ENCODE measurements at regions not wholly inside any gene's neighbourhood (a gene's known extent, or its start where the extent isn't known, plus 50 kb on each side); places are given as distances from the start of the nearest gene placed in this dataset.

GRCh38 chr1:117678246-117678977 is 72.6 kb downstream of the TENT5C start:
- no peak overlapping the region for H3K4me3 ChIP-seq (ENCODE audit: low read length)
- ChIA-PET POLR2A (no interaction called here), CTCF (no interaction called here)
- no peak overlapping the region for H3K27ac ChIP-seq (ENCODE audit: low read depth in 1 of 2, low read length in 2 of 2)
- Mint-ChIP-seq H3K4me1 (ENCODE audit: low read depth) (peaks cover 7% of the 10 kb centered on the region), H3K9me3 (no peaks in the 10 kb centered on the region), H3K36me3 (ENCODE audit: low read depth) (no peaks in the 10 kb centered on the region), H3K27me3 (no peaks in the 10 kb centered on the region), H3K27ac (no peak overlapping the region), H3K4me3 (no peak overlapping the region)
- H3K4me1 ChIP-seq (ENCODE audit: insufficient read depth, low read length) = peaks cover 8% of the 10 kb centered on the region
- H3K36me3 ChIP-seq (ENCODE audit: insufficient read depth, low read length) = no peaks in the 10 kb centered on the region
- TF ChIP-seq, protein P1, sequence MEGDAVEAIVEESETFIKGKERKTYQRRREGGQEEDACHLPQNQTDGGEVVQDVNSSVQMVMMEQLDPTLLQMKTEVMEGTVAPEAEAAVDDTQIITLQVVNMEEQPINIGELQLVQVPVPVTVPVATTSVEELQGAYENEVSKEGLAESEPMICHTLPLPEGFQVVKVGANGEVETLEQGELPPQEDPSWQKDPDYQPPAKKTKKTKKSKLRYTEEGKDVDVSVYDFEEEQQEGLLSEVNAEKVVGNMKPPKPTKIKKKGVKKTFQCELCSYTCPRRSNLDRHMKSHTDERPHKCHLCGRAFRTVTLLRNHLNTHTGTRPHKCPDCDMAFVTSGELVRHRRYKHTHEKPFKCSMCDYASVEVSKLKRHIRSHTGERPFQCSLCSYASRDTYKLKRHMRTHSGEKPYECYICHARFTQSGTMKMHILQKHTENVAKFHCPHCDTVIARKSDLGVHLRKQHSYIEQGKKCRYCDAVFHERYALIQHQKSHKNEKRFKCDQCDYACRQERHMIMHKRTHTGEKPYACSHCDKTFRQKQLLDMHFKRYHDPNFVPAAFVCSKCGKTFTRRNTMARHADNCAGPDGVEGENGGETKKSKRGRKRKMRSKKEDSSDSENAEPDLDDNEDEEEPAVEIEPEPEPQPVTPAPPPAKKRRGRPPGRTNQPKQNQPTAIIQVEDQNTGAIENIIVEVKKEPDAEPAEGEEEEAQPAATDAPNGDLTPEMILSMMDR (IDR thresholded peaks at IDR 0.05) = no peak
- no peaks in the 10 kb centered on the region for H3K9me3 ChIP-seq (ENCODE audit: control insufficient read depth in 1 of 2, insufficient read depth in 1 of 2, low read length in 2 of 2)
- ATAC-seq (ENCODE audit: poor library complexity) (no peak), DNase-seq (no peak)
- intact Hi-C loops (cut with DNase I, micrococcal nuclease) = loop anchor here in 1 of 2 experiments (5.0 kb wide), 1 partner anchor 166 kb away; no protein-coding TSS in a partner anchor
- no peaks in the 10 kb centered on the region for H3K27me3 ChIP-seq (ENCODE audit: control insufficient read depth in 1 of 2, insufficient read depth in 2 of 2, low read length in 2 of 2)

GRCh38 chr1:117679299-117679698 is 73.5 kb downstream of the TENT5C start:
- ATAC-seq (ENCODE audit: poor library complexity) (no peak), DNase-seq (no peak)
- TF ChIP-seq, protein P1 (IDR thresholded peaks at IDR 0.05) = no peak
- H3K27ac ChIP-seq (ENCODE audit: low read depth in 1 of 2, low read length in 2 of 2) = no peak overlapping the region
- Mint-ChIP-seq H3K27me3 (no peaks in the 10 kb centered on the region), H3K27ac (no peak overlapping the region), H3K4me1 (ENCODE audit: low read depth) (peaks cover 3% of the 10 kb centered on the region), H3K9me3 (no peaks in the 10 kb centered on the region), H3K36me3 (ENCODE audit: low read depth) (no peaks in the 10 kb centered on the region), H3K4me3 (no peak overlapping the region)
- intact Hi-C loops (cut with DNase I, micrococcal nuclease) = loop anchor here in 1 of 2 experiments (5.0 kb wide), 1 partner anchor 167 kb away; no protein-coding TSS in a partner anchor
- ChIA-PET POLR2A (no interaction called here), CTCF (no interaction called here)
- no peaks in the 10 kb centered on the region for H3K27me3 ChIP-seq (ENCODE audit: control insufficient read depth in 1 of 2, insufficient read depth in 2 of 2, low read length in 2 of 2)
- no peak overlapping the region for H3K4me3 ChIP-seq (ENCODE audit: low read length)
- no peaks in the 10 kb centered on the region for H3K36me3 ChIP-seq (ENCODE audit: insufficient read depth, low read length)
- peaks cover 5% of the 10 kb centered on the region for H3K4me1 ChIP-seq (ENCODE audit: insufficient read depth, low read length)
- no peaks in the 10 kb centered on the region for H3K9me3 ChIP-seq (ENCODE audit: control insufficient read depth in 1 of 2, insufficient read depth in 1 of 2, low read length in 2 of 2)

DNA sequence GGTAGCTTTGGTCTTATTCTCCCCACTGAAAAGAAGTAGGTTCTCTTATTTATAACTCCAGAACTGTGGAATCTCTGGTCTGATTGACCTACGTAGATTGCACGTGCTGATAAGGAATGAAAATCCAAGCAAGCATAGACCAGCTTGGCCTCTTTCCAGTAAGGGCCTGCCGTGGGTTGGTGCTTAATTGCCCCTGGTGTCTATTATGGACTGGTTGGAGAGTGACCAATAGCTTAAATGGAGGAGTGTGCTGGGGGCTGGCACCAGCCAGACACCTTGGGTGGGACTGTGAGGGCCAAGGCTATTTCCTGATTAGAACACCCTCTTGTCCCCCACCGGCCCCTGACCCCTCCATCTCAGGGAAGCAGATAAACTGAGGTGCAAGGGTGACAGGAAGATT is 74.0 kb downstream of the TENT5C start:
- DNase-seq = no peak
- H3K36me3 Mint-ChIP-seq (ENCODE audit: low read depth) = no peaks in the 10 kb centered on the region
- no peak overlapping the region for H3K27ac ChIP-seq (ENCODE audit: low read depth in 1 of 2, low read length in 2 of 2)
- no peaks in the 10 kb centered on the region for H3K27me3 Mint-ChIP-seq
- no peaks in the 10 kb centered on the region for H3K36me3 ChIP-seq (ENCODE audit: insufficient read depth, low read length)
- CTCF ChIA-PET = no interaction called here
- no peak overlapping the region for H3K27ac Mint-ChIP-seq
- no peaks in the 10 kb centered on the region for H3K9me3 Mint-ChIP-seq
- H3K9me3 ChIP-seq (ENCODE audit: control insufficient read depth in 1 of 2, insufficient read depth in 1 of 2, low read length in 2 of 2) = no peaks in the 10 kb centered on the region
- no peak for ATAC-seq (ENCODE audit: poor library complexity)
- no peaks in the 10 kb centered on the region for H3K4me1 ChIP-seq (ENCODE audit: insufficient read depth, low read length)
- TF ChIP-seq, protein P1 (IDR thresholded peaks at IDR 0.05) = no peak
- no peak overlapping the region for H3K4me3 ChIP-seq (ENCODE audit: low read length)
- intact Hi-C loops (cut with DNase I, micrococcal nuclease) = loop anchor here in 1 of 2 experiments (5.0 kb wide), 1 partner anchor 168 kb away; no protein-coding TSS in a partner anchor
- no peaks in the 10 kb centered on the region for H3K27me3 ChIP-seq (ENCODE audit: control insufficient read depth in 1 of 2, insufficient read depth in 2 of 2, low read length in 2 of 2)
- POLR2A ChIA-PET = no interaction called here
- no peaks in the 10 kb centered on the region for H3K4me1 Mint-ChIP-seq (ENCODE audit: low read depth)
- no peak overlapping the region for H3K4me3 Mint-ChIP-seq

Data from CD4-positive, alpha-beta T cell (primary cell).